ENCODE measurements at regions not wholly inside any gene's neighbourhood (a gene's known extent, or its start where the extent isn't known, plus 50 kb on each side); places are given as distances from the start of the nearest gene placed in this dataset.

GRCh38 chr15:70226337-70226980 is 128.7 kb upstream of the TLE3 start:
- TF ChIP-seq EZH2 (IDR thresholded peaks at IDR 0.05; ENCODE audit: borderline replicate concordance, low read depth, low read length, poor library complexity, severe bottlenecking) (no peak), CTCF (conservative IDR thresholded peaks at IDR 0.05; ENCODE audit: low read depth, low read length) (no peak)

All from A673 (cell line).